IMR-90 (cell line): ENCODE measurements at regions not wholly inside any gene's neighbourhood (a gene's known extent, or its start where the extent isn't known, plus 50 kb on each side); places are given as distances from the start of the nearest gene placed in this dataset.

Experiments
- BHLHE40 ChIP-seq: fragments of 150-350 bp; IDR thresholded peaks from 2 replicates; pipeline ENCODE4 v1.6.1; 2016; ENCODE audit warnings: mild to moderate bottlenecking, low read depth, low read length
- CEBPB ChIP-seq: IDR thresholded peaks from 2 replicates; pipeline ENCODE4 v1.6.1; 2012; ENCODE audit warnings: low read depth, low read length, improper control_type of control experiment
- CHD1 ChIP-seq: IDR thresholded peaks from 2 replicates; pipeline ENCODE4 v1.6.1; 2012; ENCODE audit warnings: low read depth, low read length, improper control_type of control experiment
- MAFK ChIP-seq: IDR thresholded peaks from 2 replicates; pipeline ENCODE4 v1.6.1; 2012; ENCODE audit warnings: low read depth, low read length, improper control_type of control experiment
- MAZ ChIP-seq: IDR thresholded peaks from 2 replicates; pipeline ENCODE4 v1.6.1; 2012; ENCODE audit warnings: low read depth, mild to moderate bottlenecking, low read length, improper control_type of control experiment, moderate library complexity, borderline replicate concordance
- MXI1 ChIP-seq: IDR thresholded peaks from 2 replicates; pipeline ENCODE4 v1.6.1; 2012; ENCODE audit warnings: low read depth, mild to moderate bottlenecking, low read length, moderate library complexity, borderline replicate concordance
- NFE2L2 ChIP-seq: fragments of 150-350 bp; IDR thresholded peaks from 2 replicates; pipeline ENCODE4 v1.6.1; 2016; ENCODE audit warnings: low read depth, mild to moderate bottlenecking, low read length
- POLR2A ChIP-seq: IDR thresholded peaks from 2 replicates; pipeline ENCODE4 v1.6.1; 2012; ENCODE audit warnings: mild to moderate bottlenecking, low read depth, low read length
- RAD21 ChIP-seq: IDR thresholded peaks from 2 replicates; pipeline ENCODE4 v1.6.1; 2012; ENCODE audit warnings: low read length, improper control_type of control experiment
- RCOR1 ChIP-seq: IDR thresholded peaks from 2 replicates; pipeline ENCODE4 v1.6.1; 2012; ENCODE audit warnings: mild to moderate bottlenecking, low read length, improper control_type of control experiment; ENCODE audit not compliant: insufficient replicate concordance
- RFX5 ChIP-seq: IDR thresholded peaks from 2 replicates; pipeline ENCODE4 v1.8.0; 2012; ENCODE audit warnings: low read depth, mild to moderate bottlenecking, low read length, moderate library complexity
- SMC3 ChIP-seq: fragments of 150-350 bp; IDR thresholded peaks from 2 replicates; pipeline ENCODE4 v1.6.1; 2016; ENCODE audit warnings: low read depth, mild to moderate bottlenecking, antibody characterized with exemption, low read length, moderate library complexity
- TF ChIP-seq, protein P1 (sequence below): conservative IDR thresholded peaks from 2 replicates; pipeline ENCODE4 v1.5.1; 2012; ENCODE audit warnings: mild to moderate bottlenecking, low read depth, low read length, improper control_type of control experiment
- TF ChIP-seq, protein P2 (sequence below): fragments of 150-350 bp; IDR thresholded peaks from 2 replicates; pipeline ENCODE4 v1.6.1; 2017; ENCODE audit warnings: mild to moderate bottlenecking, antibody characterized with exemption, low read length, low read depth

DNA sequence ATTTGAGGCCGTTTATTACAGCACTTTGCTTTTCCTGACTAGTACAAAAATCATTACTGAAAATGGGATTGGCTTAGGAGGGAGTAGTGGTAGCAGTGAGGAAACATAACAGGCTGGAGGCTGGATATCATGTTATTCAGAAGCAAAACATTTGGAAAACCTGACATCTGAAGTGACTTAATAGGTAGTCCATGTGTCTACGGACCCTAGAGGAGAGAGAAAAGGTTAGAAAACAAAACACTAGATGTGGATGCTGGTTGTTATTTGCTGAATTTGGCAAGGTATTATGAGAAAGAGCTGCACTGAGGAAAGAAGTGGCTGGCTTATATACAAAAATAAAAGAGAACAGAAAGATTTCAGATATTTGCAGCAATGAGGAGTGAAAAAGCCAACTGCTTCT is 139.9 kb downstream of the MEX3B start:
- TF ChIP-seq, protein P1, sequence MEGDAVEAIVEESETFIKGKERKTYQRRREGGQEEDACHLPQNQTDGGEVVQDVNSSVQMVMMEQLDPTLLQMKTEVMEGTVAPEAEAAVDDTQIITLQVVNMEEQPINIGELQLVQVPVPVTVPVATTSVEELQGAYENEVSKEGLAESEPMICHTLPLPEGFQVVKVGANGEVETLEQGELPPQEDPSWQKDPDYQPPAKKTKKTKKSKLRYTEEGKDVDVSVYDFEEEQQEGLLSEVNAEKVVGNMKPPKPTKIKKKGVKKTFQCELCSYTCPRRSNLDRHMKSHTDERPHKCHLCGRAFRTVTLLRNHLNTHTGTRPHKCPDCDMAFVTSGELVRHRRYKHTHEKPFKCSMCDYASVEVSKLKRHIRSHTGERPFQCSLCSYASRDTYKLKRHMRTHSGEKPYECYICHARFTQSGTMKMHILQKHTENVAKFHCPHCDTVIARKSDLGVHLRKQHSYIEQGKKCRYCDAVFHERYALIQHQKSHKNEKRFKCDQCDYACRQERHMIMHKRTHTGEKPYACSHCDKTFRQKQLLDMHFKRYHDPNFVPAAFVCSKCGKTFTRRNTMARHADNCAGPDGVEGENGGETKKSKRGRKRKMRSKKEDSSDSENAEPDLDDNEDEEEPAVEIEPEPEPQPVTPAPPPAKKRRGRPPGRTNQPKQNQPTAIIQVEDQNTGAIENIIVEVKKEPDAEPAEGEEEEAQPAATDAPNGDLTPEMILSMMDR: no peak
- no peak for TF ChIP-seq POLR2A
- no peak for TF ChIP-seq RAD21
- TF ChIP-seq SMC3: no peak
- TF ChIP-seq CHD1: no peak
- TF ChIP-seq CEBPB: no peak
- TF ChIP-seq NFE2L2: no peak
- TF ChIP-seq, protein P2, sequence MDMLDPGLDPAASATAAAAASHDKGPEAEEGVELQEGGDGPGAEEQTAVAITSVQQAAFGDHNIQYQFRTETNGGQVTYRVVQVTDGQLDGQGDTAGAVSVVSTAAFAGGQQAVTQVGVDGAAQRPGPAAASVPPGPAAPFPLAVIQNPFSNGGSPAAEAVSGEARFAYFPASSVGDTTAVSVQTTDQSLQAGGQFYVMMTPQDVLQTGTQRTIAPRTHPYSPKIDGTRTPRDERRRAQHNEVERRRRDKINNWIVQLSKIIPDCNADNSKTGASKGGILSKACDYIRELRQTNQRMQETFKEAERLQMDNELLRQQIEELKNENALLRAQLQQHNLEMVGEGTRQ: no peak
- TF ChIP-seq RCOR1: no peak
- TF ChIP-seq MXI1: no peak
- TF ChIP-seq BHLHE40: no peak
- TF ChIP-seq MAFK: no peak
- TF ChIP-seq RFX5: no peak
- TF ChIP-seq MAZ: no peak
